WERI-Rb-1 (cell line): ENCODE measurements at regions not wholly inside any gene's neighbourhood (a gene's known extent, or its start where the extent isn't known, plus 50 kb on each side); places are given as distances from the start of the nearest gene placed in this dataset.
A peak's percentile ranks its signal among the peaks of the same experiment; 100 is the strongest.

Source experiments
- DNase-seq: peaks from one replicate; pipeline ENCODE4 v3.0.0-alpha.2; 2020
- H3K27ac ChIP-seq: fragments of 250-450 bp; sonication (Bioruptor Pico); 2 replicates; pipeline ENCODE4 v1.5.1; 2020; ENCODE audit warnings: mild to moderate bottlenecking, moderate library complexity
- H3K27me3 ChIP-seq: fragments of 250-450 bp; sonication (Bioruptor Pico); 2 replicates; pipeline ENCODE4 v1.5.1; 2021; ENCODE audit warnings: mild to moderate bottlenecking, low read depth, moderate library complexity; ENCODE audit not compliant: insufficient read depth, severe bottlenecking
- H3K36me3 ChIP-seq: fragments of 250-450 bp; sonication (Bioruptor Pico); 2 replicates; pipeline ENCODE4 v1.5.1; 2020; ENCODE audit warnings: mild to moderate bottlenecking, moderate library complexity
- H3K4me3 ChIP-seq: 2 replicates; pipeline ENCODE4 v1.5.1; 2011; ENCODE audit warnings: low read depth, mild to moderate bottlenecking, control low read depth, low read length
- H3K9me3 ChIP-seq: fragments of 250-450 bp; sonication (Bioruptor Pico); 2 replicates; pipeline ENCODE4 v1.5.1; 2021; ENCODE audit warnings: mild to moderate bottlenecking, moderate library complexity; ENCODE audit not compliant: severe bottlenecking
- TF ChIP-seq, protein P1 (sequence below): IDR thresholded peaks from 2 replicates; pipeline ENCODE4 v1.5.1; 2011; ENCODE audit warnings: low read depth, mild to moderate bottlenecking, control low read depth, inconsistent platforms, low read length

DNA sequence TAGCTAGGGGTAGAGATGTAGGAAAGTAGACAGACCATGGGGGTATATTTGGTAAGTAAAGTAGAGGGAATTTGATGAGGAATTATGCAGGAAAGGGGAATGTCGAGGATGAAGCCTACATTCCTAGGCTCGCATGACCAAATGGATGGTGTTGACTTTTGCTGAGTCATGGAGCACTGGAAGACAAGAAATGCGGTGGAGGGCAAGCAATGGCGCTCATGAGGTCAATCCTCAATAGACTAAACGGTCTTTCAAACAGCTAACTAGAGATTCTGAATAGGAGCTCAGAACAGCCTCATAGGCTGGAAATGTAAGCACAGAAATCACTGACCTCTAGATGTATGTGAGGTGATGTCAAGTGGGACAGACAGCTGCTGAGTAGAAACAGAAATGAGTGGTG is 50.7 kb upstream of the FST start:
- TF ChIP-seq, protein P1, sequence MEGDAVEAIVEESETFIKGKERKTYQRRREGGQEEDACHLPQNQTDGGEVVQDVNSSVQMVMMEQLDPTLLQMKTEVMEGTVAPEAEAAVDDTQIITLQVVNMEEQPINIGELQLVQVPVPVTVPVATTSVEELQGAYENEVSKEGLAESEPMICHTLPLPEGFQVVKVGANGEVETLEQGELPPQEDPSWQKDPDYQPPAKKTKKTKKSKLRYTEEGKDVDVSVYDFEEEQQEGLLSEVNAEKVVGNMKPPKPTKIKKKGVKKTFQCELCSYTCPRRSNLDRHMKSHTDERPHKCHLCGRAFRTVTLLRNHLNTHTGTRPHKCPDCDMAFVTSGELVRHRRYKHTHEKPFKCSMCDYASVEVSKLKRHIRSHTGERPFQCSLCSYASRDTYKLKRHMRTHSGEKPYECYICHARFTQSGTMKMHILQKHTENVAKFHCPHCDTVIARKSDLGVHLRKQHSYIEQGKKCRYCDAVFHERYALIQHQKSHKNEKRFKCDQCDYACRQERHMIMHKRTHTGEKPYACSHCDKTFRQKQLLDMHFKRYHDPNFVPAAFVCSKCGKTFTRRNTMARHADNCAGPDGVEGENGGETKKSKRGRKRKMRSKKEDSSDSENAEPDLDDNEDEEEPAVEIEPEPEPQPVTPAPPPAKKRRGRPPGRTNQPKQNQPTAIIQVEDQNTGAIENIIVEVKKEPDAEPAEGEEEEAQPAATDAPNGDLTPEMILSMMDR, result no peak
- Histone ChIP-seq H3K4me3 (no peak overlapping the region), H3K36me3 (no peaks in the 10 kb centered on the region), H3K27me3 (no peaks in the 10 kb centered on the region), H3K27ac (no peak overlapping the region), H3K9me3 (no peaks in the 10 kb centered on the region)
- DNase-seq, result no peak

DNA sequence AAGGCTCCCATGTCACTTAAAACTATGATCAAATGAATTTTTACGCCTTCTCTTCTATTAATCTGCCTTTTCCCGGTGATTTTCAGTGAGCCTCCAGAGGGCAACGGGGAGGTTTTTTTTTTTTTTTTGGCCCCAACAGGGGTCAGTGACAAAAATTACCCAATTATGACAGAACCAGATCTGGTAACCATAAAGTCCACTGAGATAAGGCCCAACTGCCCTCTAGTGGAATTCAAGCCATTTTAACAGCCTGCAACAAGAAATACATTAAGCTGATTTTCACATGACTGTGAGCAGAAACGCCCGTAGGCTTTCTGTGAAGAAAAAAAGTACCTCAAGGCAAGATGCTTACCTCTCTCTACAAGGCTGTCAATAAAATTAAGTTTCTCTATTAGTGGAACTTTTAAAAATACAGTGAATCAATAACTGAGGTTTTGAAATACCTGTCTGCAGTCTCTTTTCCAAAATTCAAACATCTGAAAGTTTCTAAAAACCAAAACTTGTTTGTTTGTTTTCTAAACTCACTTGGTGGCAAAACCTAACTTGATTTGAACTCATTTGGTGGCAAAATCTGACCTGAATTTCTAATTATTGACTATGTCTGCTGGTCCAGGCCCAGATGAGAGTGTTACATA is 49.7 kb upstream of the FST start:
- no peaks in the 10 kb centered on the region for H3K9me3 ChIP-seq
- no peaks in the 10 kb centered on the region for H3K36me3 ChIP-seq
- H3K27ac ChIP-seq, result no peak overlapping the region
- no peak for DNase-seq
- TF ChIP-seq, protein P1, result peak; percentile 37; the same call in 1 of the 2 replicates
- no peaks in the 10 kb centered on the region for H3K27me3 ChIP-seq
- H3K4me3 ChIP-seq, result no peak overlapping the region
